Left ventricle myocardium superior (tissue), 1 donor: ENCODE measurements at regions not wholly inside any gene's neighbourhood (a gene's known extent, or its start where the extent isn't known, plus 50 kb on each side); places are given as distances from the start of the nearest gene placed in this dataset.
A peak's percentile ranks its signal among the peaks of the same experiment; 100 is the strongest.

Experiments used
- ATAC-seq: fragments of 200-7000 bp; cut with Tn5 transposase; one replicate; pipeline ENCODE4 v1.9.1; 2020; ENCODE audit warnings: mild to moderate bottlenecking, moderate library complexity
- DNase-seq: peaks from one replicate; pipeline ENCODE4 v3.0.0-alpha.2; 2020
- intact Hi-C: fragments of 100-400 bp; cut with micrococcal nuclease; formaldehyde crosslinking; loops from one replicate; pipeline ENCODE4 v1.11.0; 2022
- donor health status: DM: no; HTN: yes; CAD: no; lungs with severe emphysema.

- DNase-seq: no peak
- peak; percentile 72 for ATAC-seq
- intact Hi-C loops: no loop called here
These were observed 136.9 kb downstream of the SLC38A1 start for GRCh38 chr12:46131732-46132469.

GRCh38 chr12:46127656-46128055 lies 137.3 kb upstream of the SCAF11 start:
- DNase-seq (no peak), ATAC-seq (no peak)
- intact Hi-C loops: no loop called here

GRCh38 chr12:46126050-46126727 lies 135.8 kb upstream of the SCAF11 start:
- DNase-seq (no peak), ATAC-seq (peak; percentile 88)
- intact Hi-C loops: no loop called here

- no peak for DNase-seq
- intact Hi-C loops: no loop called here
- ATAC-seq: peak; percentile 90
These were observed 134.7 kb upstream of the SCAF11 start for GRCh38 chr12:46124848-46125619.

- ATAC-seq (no peak), DNase-seq (no peak)
- intact Hi-C loops: no loop called here
These were observed 133.9 kb upstream of the SCAF11 start for GRCh38 chr12:46124132-46124847.

- intact Hi-C loops: no loop called here
- DNase-seq (no peak), ATAC-seq (no peak)
These were observed 122.0 kb upstream of the SCAF11 start for GRCh38 chr12:46112364-46112763.

GRCh38 chr12:46111715-46112114 lies 121.3 kb upstream of the SCAF11 start:
- no peak for ATAC-seq
- intact Hi-C loops: no loop called here
- no peak for DNase-seq

- intact Hi-C loops: no loop called here
- ATAC-seq (no peak), DNase-seq (no peak)
These were observed 120.7 kb upstream of the SCAF11 start for GRCh38 chr12:46110928-46111699.

GRCh38 chr12:46110223-46110611 lies 119.8 kb upstream of the SCAF11 start:
- peak; percentile 82 for ATAC-seq
- intact Hi-C loops: no loop called here
- peak; percentile 61 for DNase-seq

- DNase-seq (no peak), ATAC-seq (no peak)
- intact Hi-C loops: no loop called here
These were observed 119.2 kb upstream of the SCAF11 start for GRCh38 chr12:46109343-46110222.

GRCh38 chr12:46108721-46109120 lies 118.3 kb upstream of the SCAF11 start:
- DNase-seq (no peak), ATAC-seq (no peak)
- intact Hi-C loops: no loop called here

- DNase-seq: no peak
- no peak for ATAC-seq
- intact Hi-C loops: no loop called here
These were observed 117.2 kb upstream of the SCAF11 start for GRCh38 chr12:46107591-46107990.

- DNase-seq: no peak
- ATAC-seq: no peak
- intact Hi-C loops: no loop called here
These were observed 115.4 kb upstream of the SCAF11 start for GRCh38 chr12:46105735-46106134.

- intact Hi-C loops: no loop called here
- ATAC-seq (no peak), DNase-seq (no peak)
These were observed 113.4 kb upstream of the SCAF11 start for GRCh38 chr12:46103559-46104383.

- ATAC-seq: no peak
- intact Hi-C loops: no loop called here
- no peak for DNase-seq
These were observed 111.1 kb upstream of the SCAF11 start for GRCh38 chr12:46101485-46101869.

GRCh38 chr12:46100551-46101484 lies 110.4 kb upstream of the SCAF11 start:
- intact Hi-C loops: no loop called here
- DNase-seq: no peak

More at GRCh38 chr12:46100551-46101484, 110.4 kb upstream of the SCAF11 start:
- ATAC-seq: no peak
